BLaER1 treated with 17β-estradiol and CSF1 and Interleukin-3, amounts not matched to agents 10 nM and 100 nM (cell line): ENCODE measurements at regions not wholly inside any gene's neighbourhood (a gene's known extent, or its start where the extent isn't known, plus 50 kb on each side); places are given as distances from the start of the nearest gene placed in this dataset.

ENCODE experiments used
- H3K27ac ChIP-seq, 11 experiments: shearing (Covaris generic); formaldehyde crosslinking; 2 replicates each; pipeline ENCODE4 v1.8.1; 2022
- H3K27me3 ChIP-seq, 11 experiments: shearing (Covaris generic); formaldehyde crosslinking; 2 replicates each; pipeline ENCODE4 v1.8.1; 2022
- H3K36me3 ChIP-seq, 11 experiments: shearing (Covaris generic); formaldehyde crosslinking; 2 replicates each; pipeline ENCODE4 v1.8.1; 2022
- H3K4me1 ChIP-seq, 10 experiments: shearing (Covaris generic); formaldehyde crosslinking; 2 replicates each; pipeline ENCODE4 v1.8.1; 2022
- H3K4me2 ChIP-seq, 11 experiments: shearing (Covaris generic); formaldehyde crosslinking; 2 replicates each; pipeline ENCODE4 v1.8.1; 2022
- H3K4me3 ChIP-seq, 10 experiments: shearing (Covaris generic); formaldehyde crosslinking; 2 replicates each; pipeline ENCODE4 v1.8.1; 2022
- H3K9ac ChIP-seq, 11 experiments: shearing (Covaris generic); formaldehyde crosslinking; 2 replicates each; pipeline ENCODE4 v1.8.1; 2022
- H3K9me3 ChIP-seq, 11 experiments: shearing (Covaris generic); formaldehyde crosslinking; replicated peaks in 1 of 11; 2 replicates each; pipeline ENCODE4 v1.8.1; 2022
- H4K20me1 ChIP-seq, 11 experiments: shearing (Covaris generic); formaldehyde crosslinking; 2 replicates each; pipeline ENCODE4 v1.8.1; 2022
- Cebpa-rat ChIP-seq, 11 experiments: shearing (Covaris generic); IDR thresholded peaks; 2 replicates each; pipeline ENCODE4 v1.8.1; 2022

GRCh38 chr12:70060634-70061033 lies 182.6 kb upstream of the CNOT2 start:
- Histone ChIP-seq H3K27me3 (no peaks in the 10 kb centered on the region), H3K9ac (no peak overlapping the region), H3K27ac (no peak overlapping the region), H3K4me2 (no peak overlapping the region), H4K20me1 (no peaks in the 10 kb centered on the region), H3K4me3 (no peak overlapping the region), H3K4me1 (no peaks in the 10 kb centered on the region), H3K9me3 (peaks cover 0 to 7% (median 0%) of the 10 kb centered on the region in 11 experiments; a peak in 2 of 22 replicates), H3K36me3 (no peaks in the 10 kb centered on the region)
- TF ChIP-seq Cebpa-rat (IDR thresholded peaks at IDR 0.05) = no peak

- TF ChIP-seq Cebpa-rat (IDR thresholded peaks at IDR 0.05) = no peak
- no peak overlapping the region for H3K9ac ChIP-seq
- H3K4me3 ChIP-seq = no peak overlapping the region
- H3K27ac ChIP-seq = no peak overlapping the region
- H3K36me3 ChIP-seq = no peaks in the 10 kb centered on the region
- H3K4me1 ChIP-seq = peaks cover 0 to 14% (median 5%) of the 10 kb centered on the region in 10 experiments; a peak in 7 of 20 replicates
- H3K9me3 ChIP-seq = no peaks in the 10 kb centered on the region; a peak in 1 of 22 replicates
- H3K27me3 ChIP-seq = no peaks in the 10 kb centered on the region
- peak overlapping the region in 5 of 11 experiments; percentile 2 to 43 (median 13); a peak in 6 of 22 replicates for H3K4me2 ChIP-seq
- H4K20me1 ChIP-seq = no peaks in the 10 kb centered on the region
Measured at GRCh38 chr12:70068743-70069142, 174.5 kb upstream of the CNOT2 start.

GRCh38 chr12:70069221-70070105 lies 173.8 kb upstream of the CNOT2 start:
- Histone ChIP-seq H3K4me2 (no peak overlapping the region; a peak in 3 of 22 replicates), H3K9ac (no peak overlapping the region), H3K27ac (no peak overlapping the region), H3K27me3 (no peaks in the 10 kb centered on the region), H3K9me3 (no peaks in the 10 kb centered on the region; a peak in 1 of 22 replicates), H3K36me3 (no peaks in the 10 kb centered on the region), H3K4me3 (no peak overlapping the region), H3K4me1 (peaks cover 0 to 14% (median 5%) of the 10 kb centered on the region in 10 experiments; a peak in 7 of 20 replicates), H4K20me1 (no peaks in the 10 kb centered on the region)
- no peak for TF ChIP-seq Cebpa-rat (IDR thresholded peaks at IDR 0.05)

- H3K9me3 ChIP-seq = no peaks in the 10 kb centered on the region; a peak in 1 of 22 replicates
- no peak for TF ChIP-seq Cebpa-rat (IDR thresholded peaks at IDR 0.05)
- peaks cover 0 to 14% (median 5%) of the 10 kb centered on the region in 10 experiments; a peak in 7 of 20 replicates for H3K4me1 ChIP-seq
- H4K20me1 ChIP-seq = no peaks in the 10 kb centered on the region
- H3K27ac ChIP-seq = no peak overlapping the region
- H3K4me2 ChIP-seq = no peak overlapping the region
- no peaks in the 10 kb centered on the region for H3K27me3 ChIP-seq
- H3K9ac ChIP-seq = no peak overlapping the region
- H3K36me3 ChIP-seq = no peaks in the 10 kb centered on the region
- no peak overlapping the region for H3K4me3 ChIP-seq
Measured at GRCh38 chr12:70070494-70071007, 172.7 kb upstream of the CNOT2 start.

- Histone ChIP-seq H3K27ac (no peak overlapping the region), H3K9me3 (no peaks in the 10 kb centered on the region), H3K4me1 (peaks cover 0 to 4% (median 0%) of the 10 kb centered on the region in 10 experiments; a peak in 2 of 20 replicates), H3K27me3 (no peaks in the 10 kb centered on the region), H3K9ac (no peak overlapping the region), H3K4me2 (0 out of 22 replicates have a peak overlapping the region, but pooled peaks of 1 of the 11 experiments have one; percentile 19), H3K4me3 (no peak overlapping the region), H4K20me1 (no peaks in the 10 kb centered on the region), H3K36me3 (no peaks in the 10 kb centered on the region)
- TF ChIP-seq Cebpa-rat (IDR thresholded peaks at IDR 0.05) = no peak
Measured at GRCh38 chr12:70074510-70074909, 168.7 kb upstream of the CNOT2 start.

- TF ChIP-seq Cebpa-rat (IDR thresholded peaks at IDR 0.05) = no peak
- H3K9me3 ChIP-seq = peaks cover 0 to 11% (median 0%) of the 10 kb centered on the region in 11 experiments; a peak in 5 of 22 replicates
- H3K9ac ChIP-seq = no peak overlapping the region
- H3K36me3 ChIP-seq = no peaks in the 10 kb centered on the region
- no peak overlapping the region for H3K4me2 ChIP-seq
- no peaks in the 10 kb centered on the region for H3K27me3 ChIP-seq
- no peaks in the 10 kb centered on the region for H4K20me1 ChIP-seq
- H3K27ac ChIP-seq = no peak overlapping the region
- H3K4me1 ChIP-seq = peaks cover 10 to 24% (median 15%) of the 10 kb centered on the region in 10 experiments
- H3K4me3 ChIP-seq = no peak overlapping the region
Measured at GRCh38 chr12:70077441-70077840, 165.8 kb upstream of the CNOT2 start.

- Histone ChIP-seq H3K9ac (no peak overlapping the region), H3K4me2 (no peak overlapping the region), H3K36me3 (no peaks in the 10 kb centered on the region), H3K4me3 (no peak overlapping the region), H3K4me1 (peaks cover 10 to 24% (median 15%) of the 10 kb centered on the region in 10 experiments), H4K20me1 (no peaks in the 10 kb centered on the region), H3K27ac (no peak overlapping the region), H3K27me3 (no peaks in the 10 kb centered on the region), H3K9me3 (peaks cover 0 to 18% (median 6%) of the 10 kb centered on the region in 11 experiments; a peak in 12 of 22 replicates)
- TF ChIP-seq Cebpa-rat (IDR thresholded peaks at IDR 0.05) = no peak
Measured at GRCh38 chr12:70078161-70078560, 165.1 kb upstream of the CNOT2 start.

- Histone ChIP-seq H3K4me2 (peak overlapping the region; percentile 23 to 71 (median 54); a peak in 20 of 22 replicates), H3K9me3 (peaks cover 0 to 19% (median 8%) of the 10 kb centered on the region in 11 experiments; a peak in 12 of 22 replicates), H3K27ac (peak overlapping the region in 5 of 11 experiments; percentile 12 to 56 (median 36); a peak in 8 of 22 replicates), H3K4me3 (no peak overlapping the region), H4K20me1 (no peaks in the 10 kb centered on the region), H3K4me1 (peaks cover 10 to 29% (median 18%) of the 10 kb centered on the region in 10 experiments), H3K27me3 (no peaks in the 10 kb centered on the region), H3K9ac (no peak overlapping the region), H3K36me3 (no peaks in the 10 kb centered on the region)
- TF ChIP-seq Cebpa-rat (IDR thresholded peaks at IDR 0.05) = no peak
Measured at GRCh38 chr12:70080566-70080965, 162.7 kb upstream of the CNOT2 start.

GRCh38 chr12:70082997-70083676 lies 160.1 kb upstream of the CNOT2 start:
- no peaks in the 10 kb centered on the region for H3K27me3 ChIP-seq
- H3K4me2 ChIP-seq = peak overlapping the region in 2 of 11 experiments; percentile 7 to 21; a peak in 1 of 22 replicates
- no peak overlapping the region for H3K27ac ChIP-seq
- TF ChIP-seq Cebpa-rat (IDR thresholded peaks at IDR 0.05) = no peak
- H3K4me3 ChIP-seq = no peak overlapping the region
- no peaks in the 10 kb centered on the region for H3K36me3 ChIP-seq
- H3K9ac ChIP-seq = no peak overlapping the region
- no peaks in the 10 kb centered on the region for H4K20me1 ChIP-seq
- peaks cover 0 to 19% (median 8%) of the 10 kb centered on the region in 11 experiments; a peak in 12 of 22 replicates for H3K9me3 ChIP-seq
- peaks cover 10 to 29% (median 18%) of the 10 kb centered on the region in 10 experiments for H3K4me1 ChIP-seq
